Fibroblast of upper back skin (primary cell): ENCODE measurements at regions not wholly inside any gene's neighbourhood (a gene's known extent, or its start where the extent isn't known, plus 50 kb on each side); places are given as distances from the start of the nearest gene placed in this dataset.
A peak's percentile ranks its signal among the peaks of the same experiment; 100 is the strongest.
"Not testable (repeated sequence)": the region's sequence is repeated elsewhere in the genome, so short reads cannot be mapped to it uniquely, and the experiment has no call there.

Experiments
- DNase-seq: peaks from one replicate; pipeline ENCODE4 v3.0.0-alpha.2; 2013

GRCh38 chr7:131786204-131786603 is 229.8 kb upstream of the PODXL start:
- DNase-seq: no peak

DNA sequence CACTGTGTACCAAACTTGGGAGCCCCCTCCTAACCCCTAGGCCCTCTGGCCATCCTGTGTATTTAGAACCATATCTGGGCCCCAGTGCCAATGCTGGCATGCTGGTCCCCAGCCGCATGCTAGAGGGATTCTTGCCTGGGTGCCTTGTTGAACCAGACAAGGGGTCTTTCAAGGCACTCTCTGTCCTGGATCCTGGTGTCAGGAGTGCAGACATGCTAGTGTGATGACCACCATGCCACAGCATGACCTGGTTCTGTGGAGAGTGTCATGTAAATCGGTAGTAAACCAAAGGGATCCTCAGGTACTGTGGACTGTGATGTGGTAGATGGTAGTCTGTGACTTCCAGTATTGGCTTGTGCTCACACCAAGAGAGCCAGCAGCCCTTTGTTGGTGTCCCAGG is 222.2 kb upstream of the PODXL start:
- no peak for DNase-seq

DNA sequence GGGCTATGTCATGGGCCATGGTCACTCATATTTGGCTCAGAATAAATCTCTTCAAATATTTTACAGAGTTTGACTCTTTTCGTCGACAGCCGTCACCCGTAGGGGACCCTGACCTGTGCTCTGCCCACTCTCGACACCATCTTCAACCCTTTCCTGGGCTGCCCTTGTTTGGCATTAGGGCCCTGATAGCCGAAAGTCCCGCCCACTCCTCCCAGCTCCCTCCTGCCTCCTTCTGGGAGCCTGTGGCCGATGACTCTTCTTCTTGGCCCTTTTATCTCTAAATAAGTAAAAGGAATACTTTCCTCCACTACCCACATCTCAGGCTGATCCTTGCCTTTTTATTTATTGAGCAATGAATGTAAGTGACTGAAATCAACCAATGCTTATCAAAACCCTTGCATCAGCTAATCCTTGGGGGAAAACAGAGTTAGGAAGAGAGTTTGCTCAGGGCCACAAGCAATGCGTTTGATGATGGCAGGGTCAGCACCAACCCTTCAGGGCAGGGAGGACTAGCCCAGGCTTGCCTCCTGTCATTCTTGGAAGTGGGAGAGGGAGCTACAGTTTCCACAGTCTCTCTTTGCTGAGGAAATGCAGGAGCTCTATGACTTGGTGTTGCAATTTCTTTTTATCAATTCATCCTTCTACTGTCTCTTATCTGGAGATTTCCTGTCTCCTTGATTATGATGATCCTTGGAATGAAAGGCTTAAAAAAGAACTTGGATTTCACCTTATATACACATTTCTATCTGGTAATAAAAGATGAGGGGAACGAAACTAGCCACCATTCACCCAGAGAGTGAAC is 218.2 kb upstream of the PODXL start:
- DNase-seq: no peak

DNA sequence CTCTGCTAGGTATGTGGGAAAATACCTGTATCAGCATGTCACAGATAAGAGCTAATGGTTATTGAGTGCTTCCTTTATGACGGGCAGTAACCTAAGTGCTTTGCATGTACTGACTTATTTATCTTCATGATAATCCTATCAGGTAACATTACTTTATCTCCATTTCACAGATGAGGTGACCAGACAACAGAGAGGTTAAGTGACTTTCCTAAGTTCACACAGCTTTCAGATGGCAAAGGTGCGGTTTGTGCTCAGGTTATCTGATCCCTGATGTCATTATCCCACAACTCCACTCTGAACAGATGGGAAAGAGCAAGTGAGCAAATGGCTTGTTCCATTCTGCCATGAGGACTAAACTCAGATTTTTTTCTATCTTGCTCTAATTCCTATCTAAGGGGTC is 217.0 kb upstream of the PODXL start:
- DNase-seq: no peak

- peak; percentile 18 for DNase-seq
Observed at GRCh38 chr7:131769241-131769640, 212.8 kb upstream of the PODXL start.

- DNase-seq: no peak
Observed at GRCh38 chr7:131767591-131767990, 211.2 kb upstream of the PODXL start.

- no peak for DNase-seq
Observed at GRCh38 chr7:131765575-131765974, 209.1 kb upstream of the PODXL start.

- no peak for DNase-seq
Observed at GRCh38 chr7:131764143-131764775, 207.8 kb upstream of the PODXL start.

GRCh38 chr7:131762753-131763152 is 206.3 kb upstream of the PODXL start:
- DNase-seq: no peak

DNA sequence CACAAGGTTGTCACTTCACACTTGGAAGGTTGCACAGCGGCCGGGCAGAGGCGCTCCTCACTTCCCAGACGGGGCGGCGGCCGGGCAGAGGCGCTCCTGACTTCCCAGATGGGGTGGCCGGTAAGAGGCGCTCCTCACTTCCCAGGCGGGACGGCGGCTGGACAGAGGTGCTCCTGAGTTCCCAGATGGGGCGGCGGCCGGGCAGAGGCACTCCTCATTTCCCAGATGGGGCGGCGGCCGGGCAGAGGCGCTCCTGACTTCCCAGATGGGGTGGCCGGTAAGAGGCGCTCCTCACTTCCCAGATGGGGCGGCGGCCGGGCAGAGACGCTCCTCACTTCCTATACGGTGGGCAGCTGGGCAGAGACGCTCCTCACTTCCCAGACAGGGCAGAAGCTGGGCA is 199.4 kb upstream of the PODXL start:
- DNase-seq: not testable (repeated sequence)

- DNase-seq: peak; percentile 5
Observed at GRCh38 chr7:131753620-131754222, 197.3 kb upstream of the PODXL start.

GRCh38 chr7:131747658-131748232 is 191.3 kb upstream of the PODXL start:
- DNase-seq: no peak

GRCh38 chr7:131745390-131746248 is 189.2 kb upstream of the PODXL start:
- peak; percentile 50 for DNase-seq

DNA sequence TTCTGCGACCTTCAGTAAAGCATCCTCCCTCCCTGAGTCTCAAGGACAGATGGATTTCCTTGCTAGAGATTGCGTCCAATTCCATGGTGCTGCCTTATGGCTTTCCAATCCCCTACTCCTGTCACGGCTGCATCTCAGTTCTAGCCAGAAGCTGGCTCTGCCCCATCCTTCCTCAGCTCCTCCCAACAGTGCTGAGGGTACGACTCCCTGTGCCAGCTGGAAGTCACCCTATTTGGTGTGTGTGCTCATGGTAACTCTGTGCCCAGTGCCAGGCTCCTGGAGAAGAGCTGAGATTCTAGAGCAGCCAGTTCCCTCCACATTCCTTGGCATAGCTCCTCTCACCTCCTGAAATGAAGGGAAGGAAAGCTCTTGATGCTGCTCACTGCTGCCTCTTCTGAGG is 185.0 kb upstream of the PODXL start:
- no peak for DNase-seq

GRCh38 chr7:131737746-131738465 is 181.5 kb upstream of the PODXL start:
- no peak for DNase-seq

DNA sequence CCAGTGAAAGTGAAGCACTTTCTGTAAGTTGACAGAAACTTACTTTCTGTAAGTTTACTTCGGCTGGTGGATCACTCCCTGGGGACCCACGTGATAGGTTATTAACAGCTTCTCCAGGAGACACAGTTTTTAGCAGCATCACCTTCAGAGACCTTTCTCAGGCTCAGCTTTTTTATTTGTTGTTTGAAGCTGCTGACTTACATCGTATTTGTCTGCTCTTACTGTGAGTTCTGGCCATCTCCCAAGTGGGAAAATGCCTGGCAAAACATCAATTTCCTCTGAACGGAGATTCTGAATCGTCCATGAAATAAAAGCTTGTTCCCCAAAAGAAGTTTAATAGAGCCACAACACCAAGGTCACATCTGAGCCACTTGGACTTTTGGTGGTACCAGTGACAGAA is 178.7 kb upstream of the PODXL start:
- no peak for DNase-seq

- no peak for DNase-seq
Observed at GRCh38 chr7:131733604-131734003, 177.2 kb upstream of the PODXL start.

GRCh38 chr7:131727189-131727588 is 170.8 kb upstream of the PODXL start:
- DNase-seq: no peak

GRCh38 chr7:131726686-131727085 is 170.3 kb upstream of the PODXL start:
- no peak for DNase-seq

- DNase-seq: no peak
Observed at GRCh38 chr7:131726031-131726430, 169.6 kb upstream of the PODXL start.

- no peak for DNase-seq
Observed at GRCh38 chr7:131724776-131725345, 168.4 kb upstream of the PODXL start.

GRCh38 chr7:131723926-131724325 is 167.5 kb upstream of the PODXL start:
- DNase-seq: no peak
